ENCODE measurements at regions not wholly inside any gene's neighbourhood (a gene's known extent, or its start where the extent isn't known, plus 50 kb on each side); places are given as distances from the start of the nearest gene placed in this dataset.

DNA sequence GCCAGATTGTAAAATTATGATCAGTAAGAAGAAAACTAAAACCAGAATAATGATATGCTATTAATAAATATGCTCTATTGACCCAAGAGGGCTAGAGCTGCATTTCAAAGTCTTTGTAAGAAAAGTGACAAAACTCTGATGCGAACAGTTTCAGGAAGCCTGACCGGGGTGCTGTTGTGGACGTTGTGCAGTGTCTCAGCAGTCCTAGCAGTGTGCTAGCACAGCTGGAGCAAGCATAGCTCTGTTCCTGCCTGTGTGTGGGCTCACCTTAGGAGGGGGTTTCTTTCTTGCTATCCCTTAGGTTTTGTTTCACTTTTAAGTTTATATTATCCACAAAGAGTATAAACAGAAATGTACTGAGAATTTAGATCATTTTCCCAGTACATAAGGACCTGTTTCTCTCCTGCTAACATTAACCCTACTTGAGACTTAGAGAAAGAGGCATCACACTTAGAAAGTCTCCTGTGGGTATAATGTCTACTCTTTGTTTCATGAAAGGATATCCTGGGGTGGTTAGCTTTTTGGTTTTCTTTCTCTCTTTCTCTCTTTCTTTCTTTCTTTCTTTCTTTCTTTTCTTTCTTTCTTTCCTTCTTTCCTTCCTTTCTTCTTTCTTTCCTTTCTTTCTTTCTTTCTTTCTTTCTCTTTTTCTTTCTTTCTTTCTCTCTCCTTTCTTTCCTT lies 124.5 kb downstream of the TMEM182 start:
- 60% methylated on average over 3 of the region's 3 CpGs for WGBS (ENCODE audit: low lambda C conversion rate, missing lambda C conversion rate)
- H4K20me1 ChIP-seq (ENCODE audit: insufficient read depth, poor library complexity, severe bottlenecking), result no peaks in the 10 kb centered on the region
- no peak overlapping the region for H3K4me3 ChIP-seq
- no peaks in the 10 kb centered on the region for H3K9me2 ChIP-seq (replicated peaks; ENCODE audit: insufficient read depth)
- H3K36me3 ChIP-seq (replicated peaks; ENCODE audit: insufficient read depth, low read depth), result no peaks in the 10 kb centered on the region
- H2AFZ ChIP-seq, result no peak overlapping the region
- no peaks in the 10 kb centered on the region for H3K4me1 ChIP-seq (ENCODE audit: insufficient read depth)
- H3K9me3 ChIP-seq (ENCODE audit: low read depth), result no peaks in the 10 kb centered on the region
- DNase-seq (ENCODE audit: low spot score), result no peak
- H3K27me3 ChIP-seq, result no peaks in the 10 kb centered on the region
- H3K4me2 ChIP-seq, result no peak overlapping the region
- TF ChIP-seq, protein P1, sequence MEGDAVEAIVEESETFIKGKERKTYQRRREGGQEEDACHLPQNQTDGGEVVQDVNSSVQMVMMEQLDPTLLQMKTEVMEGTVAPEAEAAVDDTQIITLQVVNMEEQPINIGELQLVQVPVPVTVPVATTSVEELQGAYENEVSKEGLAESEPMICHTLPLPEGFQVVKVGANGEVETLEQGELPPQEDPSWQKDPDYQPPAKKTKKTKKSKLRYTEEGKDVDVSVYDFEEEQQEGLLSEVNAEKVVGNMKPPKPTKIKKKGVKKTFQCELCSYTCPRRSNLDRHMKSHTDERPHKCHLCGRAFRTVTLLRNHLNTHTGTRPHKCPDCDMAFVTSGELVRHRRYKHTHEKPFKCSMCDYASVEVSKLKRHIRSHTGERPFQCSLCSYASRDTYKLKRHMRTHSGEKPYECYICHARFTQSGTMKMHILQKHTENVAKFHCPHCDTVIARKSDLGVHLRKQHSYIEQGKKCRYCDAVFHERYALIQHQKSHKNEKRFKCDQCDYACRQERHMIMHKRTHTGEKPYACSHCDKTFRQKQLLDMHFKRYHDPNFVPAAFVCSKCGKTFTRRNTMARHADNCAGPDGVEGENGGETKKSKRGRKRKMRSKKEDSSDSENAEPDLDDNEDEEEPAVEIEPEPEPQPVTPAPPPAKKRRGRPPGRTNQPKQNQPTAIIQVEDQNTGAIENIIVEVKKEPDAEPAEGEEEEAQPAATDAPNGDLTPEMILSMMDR (IDR thresholded peaks at IDR 0.05; ENCODE audit: poor library complexity), result no peak
- TF ChIP-seq EZH2 (IDR thresholded peaks at IDR 0.05; ENCODE audit: borderline replicate concordance) (no peak), EZH2phosphoT487 (IDR thresholded peaks at IDR 0.05; ENCODE audit: low read depth, severe bottlenecking, unreplicated experiment) (no peak)
- H3K79me2 ChIP-seq, result no peaks in the 10 kb centered on the region
- H3K27ac ChIP-seq, result no peak overlapping the region

DNA sequence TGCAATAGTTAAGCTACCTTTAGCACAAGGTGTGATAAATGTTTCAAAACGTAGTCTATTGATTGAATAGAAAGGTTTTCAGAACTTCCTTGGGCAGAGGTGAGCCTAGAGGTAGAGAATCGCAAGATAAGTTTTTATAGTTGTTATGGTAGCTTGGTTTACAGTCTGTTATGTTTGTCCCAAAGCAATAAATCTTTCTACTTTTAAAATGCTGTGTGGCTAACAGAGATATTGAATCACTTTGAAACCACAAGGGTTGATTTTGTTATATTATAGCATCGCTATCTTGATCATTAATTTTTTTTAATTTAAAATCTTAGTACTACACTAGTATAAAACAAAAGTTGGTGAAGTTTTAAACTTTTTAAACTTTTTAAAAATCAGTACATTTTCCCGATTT lies 126.7 kb downstream of the TMEM182 start:
- TF ChIP-seq EZH2phosphoT487 (IDR thresholded peaks at IDR 0.05; ENCODE audit: low read depth, severe bottlenecking, unreplicated experiment) (no peak), EZH2 (IDR thresholded peaks at IDR 0.05; ENCODE audit: borderline replicate concordance) (no peak)
- TF ChIP-seq, protein P1 (IDR thresholded peaks at IDR 0.05; ENCODE audit: poor library complexity), result no peak

DNA sequence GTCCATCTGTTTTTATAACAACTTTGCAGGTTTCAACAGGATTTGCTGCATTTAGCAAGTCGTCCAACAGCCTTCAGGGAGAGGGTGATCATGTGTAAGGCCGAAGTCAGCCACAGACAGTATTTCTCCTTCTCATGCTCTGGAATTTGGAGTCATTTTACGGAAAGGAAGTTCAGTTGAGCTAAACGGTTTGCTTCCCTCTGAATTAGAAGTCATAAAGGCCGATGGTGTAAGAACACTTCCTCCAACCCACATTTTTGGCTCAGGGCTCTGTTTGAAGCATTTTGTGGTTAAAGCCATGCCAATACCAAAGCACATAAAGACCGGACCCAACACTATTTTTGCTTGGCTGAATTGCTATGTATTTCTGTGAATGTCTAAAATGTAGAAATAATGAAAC lies 129.5 kb downstream of the TMEM182 start:
- Histone ChIP-seq H3K4me2 (no peak overlapping the region), H3K4me3 (no peak overlapping the region), H3K9me3 (ENCODE audit: low read depth) (no peaks in the 10 kb centered on the region), H3K9me2 (replicated peaks; ENCODE audit: insufficient read depth) (no peaks in the 10 kb centered on the region), H3K36me3 (replicated peaks; ENCODE audit: insufficient read depth, low read depth) (no peaks in the 10 kb centered on the region), H3K27ac (no peak overlapping the region), H2AFZ (no peak overlapping the region), H3K79me2 (no peaks in the 10 kb centered on the region), H3K27me3 (no peaks in the 10 kb centered on the region), H3K4me1 (ENCODE audit: insufficient read depth) (no peaks in the 10 kb centered on the region), H4K20me1 (ENCODE audit: insufficient read depth, poor library complexity, severe bottlenecking) (no peaks in the 10 kb centered on the region)
- DNase-seq (ENCODE audit: low spot score), result no peak
- TF ChIP-seq EZH2 (IDR thresholded peaks at IDR 0.05; ENCODE audit: borderline replicate concordance) (no peak), EZH2phosphoT487 (IDR thresholded peaks at IDR 0.05; ENCODE audit: low read depth, severe bottlenecking, unreplicated experiment) (no peak)
- TF ChIP-seq, protein P1 (IDR thresholded peaks at IDR 0.05; ENCODE audit: poor library complexity), result no peak
- whole genome bisulfite sequencing (ENCODE audit: low lambda C conversion rate, missing lambda C conversion rate), result 47% methylated on average over 6 of the region's 6 CpGs

More for the DNA sequence above, 126.7 kb downstream of the TMEM182 start:
- Histone ChIP-seq H3K27ac (no peak overlapping the region), H3K4me1 (ENCODE audit: insufficient read depth) (no peaks in the 10 kb centered on the region), H3K79me2 (no peaks in the 10 kb centered on the region), H3K4me2 (no peak overlapping the region), H4K20me1 (ENCODE audit: insufficient read depth, poor library complexity, severe bottlenecking) (no peaks in the 10 kb centered on the region), H3K9me2 (replicated peaks; ENCODE audit: insufficient read depth) (no peaks in the 10 kb centered on the region), H3K9me3 (ENCODE audit: low read depth) (no peaks in the 10 kb centered on the region), H3K36me3 (replicated peaks; ENCODE audit: insufficient read depth, low read depth) (no peaks in the 10 kb centered on the region), H3K4me3 (no peak overlapping the region), H2AFZ (no peak overlapping the region), H3K27me3 (no peaks in the 10 kb centered on the region)
- 61% methylated on average over 4 of the region's 4 CpGs for WGBS (ENCODE audit: low lambda C conversion rate, missing lambda C conversion rate)
- DNase-seq (ENCODE audit: low spot score), result no peak
